ENCODE measurements at regions not wholly inside any gene's neighbourhood (a gene's known extent, or its start where the extent isn't known, plus 50 kb on each side); places are given as distances from the start of the nearest gene placed in this dataset.
"Not testable (repeated sequence)": the region's sequence is repeated elsewhere in the genome, so short reads cannot be mapped to it uniquely, and the experiment has no call there.

DNA sequence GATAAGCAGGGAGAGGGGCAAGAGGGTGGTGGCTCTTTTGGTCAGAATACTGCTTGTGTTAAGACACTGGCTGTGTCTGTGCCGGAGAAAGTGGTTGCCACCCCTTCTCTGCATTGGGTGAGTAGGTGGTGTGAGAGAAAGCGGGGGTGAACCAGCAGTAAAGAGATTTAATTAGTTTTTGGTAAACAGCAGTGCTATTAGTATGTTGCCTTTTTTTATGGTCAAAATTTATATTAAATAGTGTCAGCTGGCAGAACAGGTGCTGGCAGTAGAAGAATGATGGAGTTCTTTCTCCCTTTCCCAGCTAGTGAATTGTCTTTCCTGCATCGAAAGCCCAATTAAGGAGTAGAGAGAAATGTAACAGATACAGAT is 181.6 kb downstream of the LARP7 start:
- no peak for DNase-seq
- H2AFZ ChIP-seq (ENCODE audit: low read length) = peak overlapping the region; percentile 67
- H3K9ac ChIP-seq (ENCODE audit: low read length) = peak overlapping the region; percentile 57

GRCh38 chr4:112819729-112820128 is 182.8 kb downstream of the LARP7 start:
- Histone ChIP-seq H3K4me2 (ENCODE audit: low read depth, low read length, poor library complexity, severe bottlenecking) (no peak overlapping the region), H3K27me3 (ENCODE audit: low read length) (no peaks in the 10 kb centered on the region), H4K20me1 (ENCODE audit: insufficient read depth, low read depth, low read length) (no peaks in the 10 kb centered on the region), H2AFZ (ENCODE audit: low read length) (no peak overlapping the region), H3K27ac (ENCODE audit: low read length) (no peak overlapping the region), H3K9ac (ENCODE audit: low read length) (no peak overlapping the region), H3K4me1 (ENCODE audit: low read length) (peaks cover 10% of the 10 kb centered on the region), H3K79me2 (ENCODE audit: low read length) (no peaks in the 10 kb centered on the region), H3K36me3 (ENCODE audit: insufficient read depth, low read length) (no peaks in the 10 kb centered on the region), H3K4me3 (ENCODE audit: low read length) (no peak overlapping the region), H3K9me3 (ENCODE audit: low read length) (no peaks in the 10 kb centered on the region), H3K9me2 (replicated peaks; ENCODE audit: insufficient read depth, low read length) (no peaks in the 10 kb centered on the region)
- no peak for DNase-seq

More for the DNA sequence above, 181.6 kb downstream of the LARP7 start:
- H3K4me2 ChIP-seq (ENCODE audit: low read depth, low read length, poor library complexity, severe bottlenecking) = peak overlapping the region; percentile 74
- no peaks in the 10 kb centered on the region for H3K27me3 ChIP-seq (ENCODE audit: low read length)
- H3K36me3 ChIP-seq (ENCODE audit: insufficient read depth, low read length) = no peaks in the 10 kb centered on the region
- H3K27ac ChIP-seq (ENCODE audit: low read length) = no peak overlapping the region
- H3K9me3 ChIP-seq (ENCODE audit: low read length) = no peaks in the 10 kb centered on the region
- peaks cover 10% of the 10 kb centered on the region for H3K4me1 ChIP-seq (ENCODE audit: low read length)
- no peaks in the 10 kb centered on the region for H3K79me2 ChIP-seq (ENCODE audit: low read length)
- H3K9me2 ChIP-seq (replicated peaks; ENCODE audit: insufficient read depth, low read length) = no peaks in the 10 kb centered on the region
- no peaks in the 10 kb centered on the region for H4K20me1 ChIP-seq (ENCODE audit: insufficient read depth, low read depth, low read length)
- H3K4me3 ChIP-seq (ENCODE audit: low read length) = peak overlapping the region; percentile 59; the same call in 1 of the 2 replicates

GRCh38 chr4:112823156-112823555 is 186.2 kb downstream of the LARP7 start:
- no peaks in the 10 kb centered on the region for H3K79me2 ChIP-seq (ENCODE audit: low read length)
- no peak overlapping the region for H2AFZ ChIP-seq (ENCODE audit: low read length)
- no peaks in the 10 kb centered on the region for H3K36me3 ChIP-seq (ENCODE audit: insufficient read depth, low read length)
- H3K27ac ChIP-seq (ENCODE audit: low read length) = no peak overlapping the region
- H3K27me3 ChIP-seq (ENCODE audit: low read length) = no peaks in the 10 kb centered on the region
- DNase-seq = no peak
- H3K4me1 ChIP-seq (ENCODE audit: low read length) = peaks cover 5% of the 10 kb centered on the region
- H3K9me3 ChIP-seq (ENCODE audit: low read length) = no peaks in the 10 kb centered on the region
- H3K4me3 ChIP-seq (ENCODE audit: low read length) = no peak overlapping the region
- no peak overlapping the region for H3K4me2 ChIP-seq (ENCODE audit: low read depth, low read length, poor library complexity, severe bottlenecking)
- H3K9me2 ChIP-seq (replicated peaks; ENCODE audit: insufficient read depth, low read length) = no peaks in the 10 kb centered on the region
- H4K20me1 ChIP-seq (ENCODE audit: insufficient read depth, low read depth, low read length) = no peaks in the 10 kb centered on the region
- H3K9ac ChIP-seq (ENCODE audit: low read length) = no peak overlapping the region

DNA sequence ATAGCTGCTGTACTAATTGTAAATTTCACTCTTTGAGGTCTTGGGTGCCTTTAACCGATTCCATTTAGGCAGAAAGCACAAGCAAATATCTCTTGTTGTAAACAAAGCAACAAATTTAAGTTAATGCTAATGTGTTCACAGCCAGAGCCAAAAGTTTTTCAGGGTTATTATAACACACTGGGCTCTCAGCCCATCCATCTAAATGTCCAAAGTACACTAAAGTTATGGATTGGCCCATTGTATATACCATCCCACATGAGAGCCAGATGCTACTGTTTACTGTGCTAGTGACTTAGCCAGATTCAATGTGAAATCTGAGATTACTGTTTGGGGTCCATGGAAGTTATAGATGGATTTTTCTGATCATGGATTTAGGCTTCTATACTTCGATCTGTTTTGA is 186.7 kb downstream of the LARP7 start:
- H3K4me3 ChIP-seq (ENCODE audit: low read length) = no peak overlapping the region
- H3K27ac ChIP-seq (ENCODE audit: low read length) = no peak overlapping the region
- no peaks in the 10 kb centered on the region for H3K27me3 ChIP-seq (ENCODE audit: low read length)
- 0 out of 2 replicates have a peak, but pooled peaks cover under 1% of the 10 kb centered on the region for H3K4me1 ChIP-seq (ENCODE audit: low read length)
- no peak overlapping the region for H3K4me2 ChIP-seq (ENCODE audit: low read depth, low read length, poor library complexity, severe bottlenecking)
- H3K9me2 ChIP-seq (replicated peaks; ENCODE audit: insufficient read depth, low read length) = no peaks in the 10 kb centered on the region
- no peaks in the 10 kb centered on the region for H3K79me2 ChIP-seq (ENCODE audit: low read length)
- H4K20me1 ChIP-seq (ENCODE audit: insufficient read depth, low read depth, low read length) = no peaks in the 10 kb centered on the region
- no peak overlapping the region for H2AFZ ChIP-seq (ENCODE audit: low read length)
- no peak overlapping the region for H3K9ac ChIP-seq (ENCODE audit: low read length)
- no peaks in the 10 kb centered on the region for H3K9me3 ChIP-seq (ENCODE audit: low read length)
- no peak for DNase-seq
- H3K36me3 ChIP-seq (ENCODE audit: insufficient read depth, low read length) = no peaks in the 10 kb centered on the region

GRCh38 chr4:112830753-112831386 is 193.9 kb downstream of the LARP7 start:
- Histone ChIP-seq H3K4me2 (ENCODE audit: low read depth, low read length, poor library complexity, severe bottlenecking) (no peak overlapping the region), H3K9me2 (replicated peaks; ENCODE audit: insufficient read depth, low read length) (no peaks in the 10 kb centered on the region), H3K27ac (ENCODE audit: low read length) (no peak overlapping the region), H4K20me1 (ENCODE audit: insufficient read depth, low read depth, low read length) (no peaks in the 10 kb centered on the region), H3K4me1 (ENCODE audit: low read length) (no peaks in the 10 kb centered on the region), H3K9ac (ENCODE audit: low read length) (no peak overlapping the region), H3K4me3 (ENCODE audit: low read length) (no peak overlapping the region), H3K27me3 (ENCODE audit: low read length) (no peaks in the 10 kb centered on the region), H3K9me3 (ENCODE audit: low read length) (no peaks in the 10 kb centered on the region; the same call in 1 of the 2 replicates), H3K36me3 (ENCODE audit: insufficient read depth, low read length) (no peaks in the 10 kb centered on the region), H2AFZ (ENCODE audit: low read length) (no peak overlapping the region), H3K79me2 (ENCODE audit: low read length) (no peaks in the 10 kb centered on the region)
- no peak for DNase-seq

DNA sequence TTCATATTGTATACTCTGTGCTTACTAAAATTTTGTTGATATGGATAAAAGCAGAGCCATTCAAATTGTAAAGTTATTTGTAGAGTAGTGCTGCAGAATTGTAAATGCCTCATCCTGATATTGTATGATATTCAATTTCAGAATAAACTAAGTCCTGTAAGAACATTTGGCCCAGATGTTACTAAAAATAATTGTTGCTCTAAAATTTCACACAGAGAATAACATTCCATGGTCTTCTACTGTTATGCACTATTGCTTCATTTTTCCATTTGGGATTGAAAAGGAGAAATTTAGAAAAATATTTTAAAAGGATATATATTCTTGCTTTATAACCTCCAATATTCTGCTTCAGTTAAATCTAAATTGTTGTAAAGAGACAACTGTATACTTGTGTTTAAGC is 195.6 kb downstream of the LARP7 start:
- DNase-seq = no peak
- Histone ChIP-seq H3K36me3 (ENCODE audit: insufficient read depth, low read length) (no peaks in the 10 kb centered on the region), H3K4me3 (ENCODE audit: low read length) (no peak overlapping the region), H2AFZ (ENCODE audit: low read length) (no peak overlapping the region), H3K27ac (ENCODE audit: low read length) (no peak overlapping the region), H3K9ac (ENCODE audit: low read length) (no peak overlapping the region), H3K27me3 (ENCODE audit: low read length) (no peaks in the 10 kb centered on the region), H3K4me1 (ENCODE audit: low read length) (no peaks in the 10 kb centered on the region), H3K4me2 (ENCODE audit: low read depth, low read length, poor library complexity, severe bottlenecking) (no peak overlapping the region), H3K9me2 (replicated peaks; ENCODE audit: insufficient read depth, low read length) (no peaks in the 10 kb centered on the region), H3K9me3 (ENCODE audit: low read length) (no peaks in the 10 kb centered on the region; the same call in 1 of the 2 replicates), H3K79me2 (ENCODE audit: low read length) (no peaks in the 10 kb centered on the region), H4K20me1 (ENCODE audit: insufficient read depth, low read depth, low read length) (no peaks in the 10 kb centered on the region)

DNA sequence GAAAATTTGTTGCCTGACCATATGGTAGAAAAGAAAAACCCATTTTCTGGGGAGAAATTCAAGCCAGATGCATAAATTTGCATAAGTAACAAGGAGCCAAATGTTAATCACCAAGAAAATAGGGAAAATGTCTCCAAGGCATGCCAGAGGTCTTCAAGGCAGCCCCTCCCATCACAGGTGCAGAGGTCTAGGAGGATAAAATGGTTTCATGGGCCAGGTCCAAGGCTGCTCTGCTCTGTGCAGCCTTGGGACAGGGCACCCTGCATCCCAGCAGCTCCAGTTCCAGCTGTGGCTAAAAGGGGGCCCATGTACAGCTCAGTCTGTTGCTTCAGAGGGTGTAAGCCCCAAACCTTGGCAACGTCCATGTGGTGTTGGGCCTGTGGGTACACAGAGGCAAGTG is 200.0 kb downstream of the LARP7 start:
- H3K27me3 ChIP-seq (ENCODE audit: low read length) = no peaks in the 10 kb centered on the region
- no peaks in the 10 kb centered on the region for H3K4me1 ChIP-seq (ENCODE audit: low read length)
- no peak overlapping the region for H2AFZ ChIP-seq (ENCODE audit: low read length)
- H3K9ac ChIP-seq (ENCODE audit: low read length) = no peak overlapping the region
- H3K4me2 ChIP-seq (ENCODE audit: low read depth, low read length, poor library complexity, severe bottlenecking) = no peak overlapping the region
- no peaks in the 10 kb centered on the region for H3K36me3 ChIP-seq (ENCODE audit: insufficient read depth, low read length)
- H3K9me2 ChIP-seq (replicated peaks; ENCODE audit: insufficient read depth, low read length) = no peaks in the 10 kb centered on the region
- H3K27ac ChIP-seq (ENCODE audit: low read length) = no peak overlapping the region
- no peaks in the 10 kb centered on the region for H4K20me1 ChIP-seq (ENCODE audit: insufficient read depth, low read depth, low read length)
- no peak for DNase-seq
- no peaks in the 10 kb centered on the region for H3K79me2 ChIP-seq (ENCODE audit: low read length)
- H3K4me3 ChIP-seq (ENCODE audit: low read length) = no peak overlapping the region
- no peaks in the 10 kb centered on the region for H3K9me3 ChIP-seq (ENCODE audit: low read length)

GRCh38 chr4:112838015-112838414 is 201.1 kb downstream of the LARP7 start:
- not testable (repeated sequence) for H3K9me2 ChIP-seq (replicated peaks; ENCODE audit: insufficient read depth, low read length); H3K4me1 ChIP-seq (ENCODE audit: low read length); H3K9ac ChIP-seq (ENCODE audit: low read length); H4K20me1 ChIP-seq (ENCODE audit: insufficient read depth, low read depth, low read length); H2AFZ ChIP-seq (ENCODE audit: low read length); H3K4me3 ChIP-seq (ENCODE audit: low read length); H3K27ac ChIP-seq (ENCODE audit: low read length); H3K36me3 ChIP-seq (ENCODE audit: insufficient read depth, low read length); H3K4me2 ChIP-seq (ENCODE audit: low read depth, low read length, poor library complexity, severe bottlenecking); H3K9me3 ChIP-seq (ENCODE audit: low read length); H3K79me2 ChIP-seq (ENCODE audit: low read length); DNase-seq; H3K27me3 ChIP-seq (ENCODE audit: low read length)
